ENCODE measurements at regions not wholly inside any gene's neighbourhood (a gene's known extent, or its start where the extent isn't known, plus 50 kb on each side); places are given as distances from the start of the nearest gene placed in this dataset.

GRCh38 chr11:105388006-105388405 is 221.9 kb upstream of the GRIA4 start:
- Histone ChIP-seq H3K27me3 (no peaks in the 10 kb centered on the region), H3K4me3 (replicated peaks in 1 of 3) (no peak overlapping the region), H3K9me3 (no peaks in the 10 kb centered on the region), H3K36me3 (no peaks in the 10 kb centered on the region), H3K4me1 (no peaks in the 10 kb centered on the region), H3K27ac (no peak overlapping the region)
- DNase-seq: no peak
- no peak for TF ChIP-seq POLR2A (IDR thresholded peaks at IDR 0.05)
- TF ChIP-seq, protein P1, sequence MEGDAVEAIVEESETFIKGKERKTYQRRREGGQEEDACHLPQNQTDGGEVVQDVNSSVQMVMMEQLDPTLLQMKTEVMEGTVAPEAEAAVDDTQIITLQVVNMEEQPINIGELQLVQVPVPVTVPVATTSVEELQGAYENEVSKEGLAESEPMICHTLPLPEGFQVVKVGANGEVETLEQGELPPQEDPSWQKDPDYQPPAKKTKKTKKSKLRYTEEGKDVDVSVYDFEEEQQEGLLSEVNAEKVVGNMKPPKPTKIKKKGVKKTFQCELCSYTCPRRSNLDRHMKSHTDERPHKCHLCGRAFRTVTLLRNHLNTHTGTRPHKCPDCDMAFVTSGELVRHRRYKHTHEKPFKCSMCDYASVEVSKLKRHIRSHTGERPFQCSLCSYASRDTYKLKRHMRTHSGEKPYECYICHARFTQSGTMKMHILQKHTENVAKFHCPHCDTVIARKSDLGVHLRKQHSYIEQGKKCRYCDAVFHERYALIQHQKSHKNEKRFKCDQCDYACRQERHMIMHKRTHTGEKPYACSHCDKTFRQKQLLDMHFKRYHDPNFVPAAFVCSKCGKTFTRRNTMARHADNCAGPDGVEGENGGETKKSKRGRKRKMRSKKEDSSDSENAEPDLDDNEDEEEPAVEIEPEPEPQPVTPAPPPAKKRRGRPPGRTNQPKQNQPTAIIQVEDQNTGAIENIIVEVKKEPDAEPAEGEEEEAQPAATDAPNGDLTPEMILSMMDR (IDR thresholded peaks at IDR 0.05): no peak
- intact Hi-C loops (cut with DNase I): no loop called here

GRCh38 chr11:105381941-105382340 is 227.9 kb upstream of the GRIA4 start:
- Histone ChIP-seq H3K9me3 (no peaks in the 10 kb centered on the region), H3K4me1 (no peaks in the 10 kb centered on the region), H3K27ac (no peak overlapping the region), H3K27me3 (no peaks in the 10 kb centered on the region), H3K4me3 (replicated peaks in 1 of 3) (no peak overlapping the region), H3K36me3 (no peaks in the 10 kb centered on the region)
- 83 to 90% methylated on average over 3 of the region's 3 CpGs for WGBS, 2 donors
- intact Hi-C loops (cut with DNase I): no loop called here
- TF ChIP-seq, protein P1 (IDR thresholded peaks at IDR 0.05): no peak
- no peak for TF ChIP-seq POLR2A (IDR thresholded peaks at IDR 0.05)
- no peak for DNase-seq

DNA sequence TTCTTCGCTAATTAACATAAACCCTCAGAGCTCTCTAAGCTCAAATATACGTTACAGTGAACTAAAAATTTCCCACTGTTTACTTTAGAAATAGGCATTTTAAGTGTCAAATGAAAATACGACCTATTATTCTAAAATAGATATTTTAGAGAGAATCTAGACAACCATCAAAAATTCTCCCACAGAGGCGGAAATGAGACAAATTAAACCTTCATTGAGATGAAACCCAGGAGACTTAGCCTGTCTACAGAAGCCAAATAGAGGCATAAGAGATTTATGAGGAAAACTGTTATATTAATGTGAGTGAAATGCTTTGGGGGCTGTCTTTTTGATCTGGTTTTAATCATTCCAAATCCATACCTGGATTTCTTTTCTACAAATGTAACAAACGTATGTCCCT is 232.0 kb upstream of the GRIA4 start:
- 80 to 81% methylated on average over 5 of the region's 5 CpGs for WGBS, 2 donors
- Histone ChIP-seq H3K4me3 (replicated peaks in 1 of 3) (no peak overlapping the region), H3K27ac (no peak overlapping the region), H3K36me3 (no peaks in the 10 kb centered on the region), H3K4me1 (no peaks in the 10 kb centered on the region), H3K9me3 (no peaks in the 10 kb centered on the region), H3K27me3 (no peaks in the 10 kb centered on the region)
- no peak for DNase-seq
- intact Hi-C loops (cut with DNase I): no loop called here
- no peak for TF ChIP-seq POLR2A (IDR thresholded peaks at IDR 0.05)
- TF ChIP-seq, protein P1 (IDR thresholded peaks at IDR 0.05): no peak

DNA sequence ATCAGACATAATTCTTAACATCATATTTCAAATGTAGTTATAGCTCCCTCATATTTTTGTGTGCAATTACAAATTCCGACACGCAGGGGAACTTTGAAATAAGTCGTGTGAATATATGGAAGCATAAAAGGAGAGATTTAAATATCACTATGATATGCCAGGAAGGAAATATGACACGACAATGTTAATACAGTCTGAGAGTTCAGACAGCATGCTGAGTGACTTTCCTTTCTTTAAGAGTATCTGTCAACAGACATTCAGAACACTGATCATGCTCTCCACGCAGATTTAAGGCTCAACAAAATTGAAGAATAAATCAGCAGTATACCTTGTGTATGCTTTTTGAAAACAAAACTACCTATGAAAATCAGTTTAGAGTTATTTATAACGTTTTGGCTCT is 232.6 kb upstream of the CARD18 start:
- no peak for TF ChIP-seq POLR2A (IDR thresholded peaks at IDR 0.05)
- TF ChIP-seq, protein P1 (IDR thresholded peaks at IDR 0.05): no peak
- no peaks in the 10 kb centered on the region for H3K36me3 ChIP-seq
- intact Hi-C loops (cut with DNase I): no loop called here
- no peaks in the 10 kb centered on the region for H3K9me3 ChIP-seq
- H3K4me3 ChIP-seq (replicated peaks in 1 of 3): no peak overlapping the region
- no peaks in the 10 kb centered on the region for H3K27me3 ChIP-seq
- H3K4me1 ChIP-seq: no peaks in the 10 kb centered on the region
- 60 to 68% methylated on average over 6 of the region's 6 CpGs for WGBS, 2 donors
- DNase-seq: no peak
- H3K27ac ChIP-seq: no peak overlapping the region

DNA sequence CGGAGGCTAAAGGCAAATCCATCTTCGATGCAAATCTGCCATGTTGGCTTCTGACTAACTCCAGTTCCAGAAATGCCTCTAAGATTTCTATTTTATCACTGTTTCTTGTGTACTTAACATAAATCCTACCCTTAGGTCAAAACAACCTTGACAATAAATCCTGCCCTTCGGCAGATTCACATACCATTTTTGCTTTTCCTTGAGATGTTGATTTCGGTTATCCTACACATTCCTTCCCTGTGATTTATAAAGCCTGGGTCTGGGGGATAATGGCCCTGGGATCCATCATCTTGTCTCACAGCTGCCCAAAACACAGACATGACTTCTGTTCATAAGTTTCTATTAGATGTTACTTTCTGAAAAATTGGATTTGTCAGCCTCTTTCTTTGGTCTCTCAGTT is 231.7 kb upstream of the CARD18 start:
- WGBS, 2 donors: 82% methylated on average over 4 of the region's 4 CpGs
- intact Hi-C loops (cut with DNase I): no loop called here

More for the DNA sequence above, 231.7 kb upstream of the CARD18 start:
- Histone ChIP-seq H3K36me3 (no peaks in the 10 kb centered on the region), H3K27me3 (no peaks in the 10 kb centered on the region), H3K4me3 (replicated peaks in 1 of 3) (no peak overlapping the region), H3K27ac (no peak overlapping the region), H3K9me3 (no peaks in the 10 kb centered on the region), H3K4me1 (no peaks in the 10 kb centered on the region)
- TF ChIP-seq POLR2A (IDR thresholded peaks at IDR 0.05): no peak
- TF ChIP-seq, protein P1 (IDR thresholded peaks at IDR 0.05): no peak
- no peak for DNase-seq
